ENCODE measurements at regions not wholly inside any gene's neighbourhood (a gene's known extent, or its start where the extent isn't known, plus 50 kb on each side); places are given as distances from the start of the nearest gene placed in this dataset.

DNA sequence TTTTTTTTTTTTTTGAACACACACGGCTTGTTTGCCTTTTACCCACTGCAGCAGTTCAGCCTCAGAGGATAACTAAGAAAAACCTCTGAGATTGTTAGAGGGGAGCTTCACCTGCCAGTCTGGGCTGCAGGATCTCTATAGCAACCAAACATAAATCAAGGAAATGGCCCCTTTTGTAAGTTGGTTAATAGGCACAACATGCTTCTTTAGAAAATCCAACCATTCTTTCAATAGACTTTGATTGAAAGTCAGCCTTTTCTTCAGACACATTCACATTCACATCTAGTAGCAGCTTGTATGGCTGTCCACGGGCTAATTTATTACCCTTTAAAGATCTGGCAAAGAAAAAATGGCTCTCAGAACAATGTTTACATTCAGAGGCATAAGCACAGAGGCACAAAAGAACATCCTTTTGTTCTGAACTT is 136.6 kb upstream of the RARB start:
- Histone ChIP-seq H3K9me3 (replicated peaks; ENCODE audit: control insufficient read depth, insufficient read depth, low read length) (no peaks in the 10 kb centered on the region), H3K27ac (ENCODE audit: control insufficient read depth, insufficient read depth) (no peak overlapping the region), H3K4me2 (ENCODE audit: control insufficient read depth, insufficient read depth) (no peak overlapping the region), H3K9ac (ENCODE audit: control insufficient read depth, insufficient read depth, low read length) (no peak overlapping the region), H3K27me3 (replicated peaks in 1 of 2; ENCODE audit: control insufficient read depth in 2 of 2, insufficient read depth in 2 of 2, low read length in 1 of 2) (no peaks in the 10 kb centered on the region), H4K20me1 (ENCODE audit: control insufficient read depth, insufficient read depth) (no peaks in the 10 kb centered on the region), H3K79me2 (ENCODE audit: control insufficient read depth, insufficient read depth, low read length) (no peaks in the 10 kb centered on the region), H3K36me3 (ENCODE audit: control insufficient read depth in 2 of 2, insufficient read depth in 2 of 2, low read length in 1 of 2) (no peaks in the 10 kb centered on the region), H2AFZ (ENCODE audit: control insufficient read depth, low read depth, low read length) (no peak overlapping the region), H3K4me3 (no peak overlapping the region), H3K4me1 (ENCODE audit: control insufficient read depth, insufficient read depth, low read length) (no peaks in the 10 kb centered on the region)
- BruUV-seq (replicated peaks), result no TSS peak
- DNase-seq (ENCODE audit: low read depth, low spot score) (no peak), FAIRE-seq (no peak), ATAC-seq (no peak)
- ChIA-PET RAD21 (ENCODE audit: unreplicated experiment) (no interaction called here), POLR2A (interaction anchor here (0.7 kb wide), 1 partner anchor 203 kb away, joined by 4 read pairs; no protein-coding TSS in a partner anchor), SMC1A (ENCODE audit: uncharacterized antibody, unreplicated experiment) (interaction anchor here (0.7 kb wide), 1 partner anchor 813 kb away, joined by 3 read pairs; no protein-coding TSS in a partner anchor), CTCF (no interaction called here)
- WGBS (ENCODE audit: insufficient coverage, insufficient replicate concordance, low lambda C conversion rate, missing lambda C conversion rate), result 0% methylated on average over 2 of the region's 2 CpGs
- in situ Hi-C loops (cut with MboI) (no loop called here), intact Hi-C loops (cut with micrococcal nuclease; ENCODE audit: unreplicated experiment) (no loop called here)
- TF ChIP-seq NBN (IDR thresholded peaks at IDR 0.05) (no peak), WRNIP1 (IDR thresholded peaks at IDR 0.05; ENCODE audit: borderline replicate concordance, low read depth, low read length) (no peak), BHLHE40 (IDR thresholded peaks at IDR 0.05; ENCODE audit: borderline replicate concordance in 1 of 2, low read depth in 2 of 2, low read length in 1 of 2) (no peak), PML (IDR thresholded peaks at IDR 0.05; ENCODE audit: low read length) (no peak), POLR2A (IDR thresholded peaks at IDR 0.05; ENCODE audit: low read depth, low read length) (no peak), BACH1 (IDR thresholded peaks at IDR 0.05; ENCODE audit: borderline replicate concordance) (no peak), CREB1 (IDR thresholded peaks at IDR 0.05; ENCODE audit: low read depth) (no peak), MTA3 (IDR thresholded peaks at IDR 0.05; ENCODE audit: borderline replicate concordance, low read length) (no peak), MEF2B (IDR thresholded peaks at IDR 0.05; ENCODE audit: partially characterized antibody, poor library complexity, severe bottlenecking) (no peak)
- TF ChIP-seq, protein P1, sequence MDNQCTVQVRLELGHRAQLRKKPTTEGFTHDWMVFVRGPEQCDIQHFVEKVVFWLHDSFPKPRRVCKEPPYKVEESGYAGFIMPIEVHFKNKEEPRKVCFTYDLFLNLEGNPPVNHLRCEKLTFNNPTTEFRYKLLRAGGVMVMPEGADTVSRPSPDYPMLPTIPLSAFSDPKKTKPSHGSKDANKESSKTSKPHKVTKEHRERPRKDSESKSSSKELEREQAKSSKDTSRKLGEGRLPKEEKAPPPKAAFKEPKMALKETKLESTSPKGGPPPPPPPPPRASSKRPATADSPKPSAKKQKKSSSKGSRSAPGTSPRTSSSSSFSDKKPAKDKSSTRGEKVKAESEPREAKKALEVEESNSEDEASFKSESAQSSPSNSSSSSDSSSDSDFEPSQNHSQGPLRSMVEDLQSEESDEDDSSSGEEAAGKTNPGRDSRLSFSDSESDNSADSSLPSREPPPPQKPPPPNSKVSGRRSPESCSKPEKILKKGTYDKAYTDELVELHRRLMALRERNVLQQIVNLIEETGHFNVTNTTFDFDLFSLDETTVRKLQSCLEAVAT (IDR thresholded peaks at IDR 0.05), result no peak
- TF ChIP-seq, protein P2, sequence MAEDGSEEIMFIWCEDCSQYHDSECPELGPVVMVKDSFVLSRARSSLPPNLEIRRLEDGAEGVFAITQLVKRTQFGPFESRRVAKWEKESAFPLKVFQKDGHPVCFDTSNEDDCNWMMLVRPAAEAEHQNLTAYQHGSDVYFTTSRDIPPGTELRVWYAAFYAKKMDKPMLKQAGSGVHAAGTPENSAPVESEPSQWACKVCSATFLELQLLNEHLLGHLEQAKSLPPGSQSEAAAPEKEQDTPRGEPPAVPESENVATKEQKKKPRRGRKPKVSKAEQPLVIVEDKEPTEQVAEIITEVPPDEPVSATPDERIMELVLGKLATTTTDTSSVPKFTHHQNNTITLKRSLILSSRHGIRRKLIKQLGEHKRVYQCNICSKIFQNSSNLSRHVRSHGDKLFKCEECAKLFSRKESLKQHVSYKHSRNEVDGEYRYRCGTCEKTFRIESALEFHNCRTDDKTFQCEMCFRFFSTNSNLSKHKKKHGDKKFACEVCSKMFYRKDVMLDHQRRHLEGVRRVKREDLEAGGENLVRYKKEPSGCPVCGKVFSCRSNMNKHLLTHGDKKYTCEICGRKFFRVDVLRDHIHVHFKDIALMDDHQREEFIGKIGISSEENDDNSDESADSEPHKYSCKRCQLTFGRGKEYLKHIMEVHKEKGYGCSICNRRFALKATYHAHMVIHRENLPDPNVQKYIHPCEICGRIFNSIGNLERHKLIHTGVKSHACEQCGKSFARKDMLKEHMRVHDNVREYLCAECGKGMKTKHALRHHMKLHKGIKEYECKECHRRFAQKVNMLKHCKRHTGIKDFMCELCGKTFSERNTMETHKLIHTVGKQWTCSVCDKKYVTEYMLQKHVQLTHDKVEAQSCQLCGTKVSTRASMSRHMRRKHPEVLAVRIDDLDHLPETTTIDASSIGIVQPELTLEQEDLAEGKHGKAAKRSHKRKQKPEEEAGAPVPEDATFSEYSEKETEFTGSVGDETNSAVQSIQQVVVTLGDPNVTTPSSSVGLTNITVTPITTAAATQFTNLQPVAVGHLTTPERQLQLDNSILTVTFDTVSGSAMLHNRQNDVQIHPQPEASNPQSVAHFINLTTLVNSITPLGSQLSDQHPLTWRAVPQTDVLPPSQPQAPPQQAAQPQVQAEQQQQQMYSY (CRISPR knock-in tag; IDR thresholded peaks at IDR 0.05), result no peak
- TF ChIP-seq, protein P3, sequence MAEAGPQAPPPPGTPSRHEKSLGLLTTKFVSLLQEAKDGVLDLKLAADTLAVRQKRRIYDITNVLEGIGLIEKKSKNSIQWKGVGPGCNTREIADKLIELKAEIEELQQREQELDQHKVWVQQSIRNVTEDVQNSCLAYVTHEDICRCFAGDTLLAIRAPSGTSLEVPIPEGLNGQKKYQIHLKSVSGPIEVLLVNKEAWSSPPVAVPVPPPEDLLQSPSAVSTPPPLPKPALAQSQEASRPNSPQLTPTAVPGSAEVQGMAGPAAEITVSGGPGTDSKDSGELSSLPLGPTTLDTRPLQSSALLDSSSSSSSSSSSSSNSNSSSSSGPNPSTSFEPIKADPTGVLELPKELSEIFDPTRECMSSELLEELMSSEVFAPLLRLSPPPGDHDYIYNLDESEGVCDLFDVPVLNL (IDR thresholded peaks at IDR 0.05; ENCODE audit: low read depth, low read length), result no peak
- TF ChIP-seq, protein P4, sequence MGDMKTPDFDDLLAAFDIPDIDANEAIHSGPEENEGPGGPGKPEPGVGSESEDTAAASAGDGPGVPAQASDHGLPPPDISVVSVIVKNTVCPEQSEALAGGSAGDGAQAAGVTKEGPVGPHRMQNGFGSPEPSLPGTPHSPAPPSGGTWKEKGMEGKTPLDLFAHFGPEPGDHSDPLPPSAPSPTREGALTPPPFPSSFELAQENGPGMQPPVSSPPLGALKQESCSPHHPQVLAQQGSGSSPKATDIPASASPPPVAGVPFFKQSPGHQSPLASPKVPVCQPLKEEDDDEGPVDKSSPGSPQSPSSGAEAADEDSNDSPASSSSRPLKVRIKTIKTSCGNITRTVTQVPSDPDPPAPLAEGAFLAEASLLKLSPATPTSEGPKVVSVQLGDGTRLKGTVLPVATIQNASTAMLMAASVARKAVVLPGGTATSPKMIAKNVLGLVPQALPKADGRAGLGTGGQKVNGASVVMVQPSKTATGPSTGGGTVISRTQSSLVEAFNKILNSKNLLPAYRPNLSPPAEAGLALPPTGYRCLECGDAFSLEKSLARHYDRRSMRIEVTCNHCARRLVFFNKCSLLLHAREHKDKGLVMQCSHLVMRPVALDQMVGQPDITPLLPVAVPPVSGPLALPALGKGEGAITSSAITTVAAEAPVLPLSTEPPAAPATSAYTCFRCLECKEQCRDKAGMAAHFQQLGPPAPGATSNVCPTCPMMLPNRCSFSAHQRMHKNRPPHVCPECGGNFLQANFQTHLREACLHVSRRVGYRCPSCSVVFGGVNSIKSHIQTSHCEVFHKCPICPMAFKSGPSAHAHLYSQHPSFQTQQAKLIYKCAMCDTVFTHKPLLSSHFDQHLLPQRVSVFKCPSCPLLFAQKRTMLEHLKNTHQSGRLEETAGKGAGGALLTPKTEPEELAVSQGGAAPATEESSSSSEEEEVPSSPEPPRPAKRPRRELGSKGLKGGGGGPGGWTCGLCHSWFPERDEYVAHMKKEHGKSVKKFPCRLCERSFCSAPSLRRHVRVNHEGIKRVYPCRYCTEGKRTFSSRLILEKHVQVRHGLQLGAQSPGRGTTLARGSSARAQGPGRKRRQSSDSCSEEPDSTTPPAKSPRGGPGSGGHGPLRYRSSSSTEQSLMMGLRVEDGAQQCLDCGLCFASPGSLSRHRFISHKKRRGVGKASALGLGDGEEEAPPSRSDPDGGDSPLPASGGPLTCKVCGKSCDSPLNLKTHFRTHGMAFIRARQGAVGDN (IDR thresholded peaks at IDR 0.05), result no peak

Measured in GM12878 (cell line).